Kidney (tissue), 13 donors: ENCODE measurements at regions not wholly inside any gene's neighbourhood (a gene's known extent, or its start where the extent isn't known, plus 50 kb on each side); places are given as distances from the start of the nearest gene placed in this dataset.

ENCODE experiments used
- DNase-seq, 5 donors: peaks; one replicate each; pipeline ENCODE4 v3.0.0-alpha.2; 2013 to 2020
- FAIRE-seq: peaks from 2 replicates; lab custom pipeline; 2012; peaks lifted over from hg19 to GRCh38; lab: Jason Lieb, UNC
- H3K27ac ChIP-seq, 2 donors: one replicate each; pipeline ENCODE4 v1.7.0; 2013; ENCODE audit warnings: low read depth in 2 of 2, low read length in 2 of 2, inconsistent platforms in 1 of 2
- H3K27me3 ChIP-seq: one replicate; pipeline ENCODE4 v1.7.1; 2013; ENCODE audit warnings: low read length, inconsistent platforms; ENCODE audit not compliant: control insufficient read depth, insufficient read depth
- H3K36me3 ChIP-seq, 3 donors: one replicate each; pipeline versions ENCODE4 v1.7.0 to v1.7.1; 2013; ENCODE audit warnings: low read length in 3 of 3, control low read depth in 1 of 3, inconsistent platforms in 1 of 3; ENCODE audit not compliant: insufficient read depth in 3 of 3, control insufficient read depth in 2 of 3
- H3K4me1 ChIP-seq, 3 donors: one replicate each; pipeline versions ENCODE4 v1.7.0 to v1.7.1; 2013; ENCODE audit warnings: low read length in 3 of 3, inconsistent platforms in 1 of 3, low read depth in 1 of 3; ENCODE audit not compliant: control insufficient read depth in 2 of 3, insufficient read depth in 2 of 3
- H3K4me3 ChIP-seq, 3 donors: one replicate each; pipeline versions ENCODE4 v1.7.0 to v1.8.1; 2013; ENCODE audit warnings: low read length in 3 of 3, control low read depth in 1 of 3, inconsistent platforms in 1 of 3
- H3K9ac ChIP-seq, 3 donors: one replicate each; pipeline versions ENCODE4 v1.7.0 to v1.7.1; 2013; ENCODE audit warnings: low read length in 3 of 3, control low read depth in 1 of 3, inconsistent platforms in 1 of 3
- H3K9me3 ChIP-seq, 3 donors: one replicate each; pipeline versions ENCODE4 v1.7.0 to v1.7.1; 2013; ENCODE audit warnings: low read length in 3 of 3, control low read depth in 1 of 3, inconsistent platforms in 1 of 3; ENCODE audit not compliant: control insufficient read depth in 2 of 3, insufficient read depth in 1 of 3
- intact Hi-C: fragments of 100-400 bp; cut with DNase I; formaldehyde crosslinking; loops from one replicate; pipeline ENCODE4 v1.11.1; 2022
- TF ChIP-seq, protein P1 (sequence below): IDR thresholded peaks from 3 replicates; pipeline ENCODE4 v1.5.1; 2012; ENCODE audit warnings: mild to moderate bottlenecking, moderate library complexity, borderline replicate concordance; ENCODE audit not compliant: insufficient read depth; ENCODE audit errors: extremely low read depth
- donor health status: control.
- donor health status: control.
- donor health status: control.
- donor health status: control.
- donor health status: control.
- donor health status: DM: yes; HTN: yes; CAD: no.
- donor health status: Normal renal cell carcinoma (clear cell type).

- FAIRE-seq (no peak), DNase-seq (peak in 1 of 5 donors; percentile 3)
- Histone ChIP-seq H3K9ac (no peak overlapping the region), H3K36me3 (no peaks in the 10 kb centered on the region), H3K9me3 (no peaks in the 10 kb centered on the region), H3K4me1 (no peaks in the 10 kb centered on the region), H3K27ac (no peak overlapping the region), H3K4me3 (no peak overlapping the region), H3K27me3 (no peaks in the 10 kb centered on the region)
- intact Hi-C loops, result no loop called here
- TF ChIP-seq, protein P1, sequence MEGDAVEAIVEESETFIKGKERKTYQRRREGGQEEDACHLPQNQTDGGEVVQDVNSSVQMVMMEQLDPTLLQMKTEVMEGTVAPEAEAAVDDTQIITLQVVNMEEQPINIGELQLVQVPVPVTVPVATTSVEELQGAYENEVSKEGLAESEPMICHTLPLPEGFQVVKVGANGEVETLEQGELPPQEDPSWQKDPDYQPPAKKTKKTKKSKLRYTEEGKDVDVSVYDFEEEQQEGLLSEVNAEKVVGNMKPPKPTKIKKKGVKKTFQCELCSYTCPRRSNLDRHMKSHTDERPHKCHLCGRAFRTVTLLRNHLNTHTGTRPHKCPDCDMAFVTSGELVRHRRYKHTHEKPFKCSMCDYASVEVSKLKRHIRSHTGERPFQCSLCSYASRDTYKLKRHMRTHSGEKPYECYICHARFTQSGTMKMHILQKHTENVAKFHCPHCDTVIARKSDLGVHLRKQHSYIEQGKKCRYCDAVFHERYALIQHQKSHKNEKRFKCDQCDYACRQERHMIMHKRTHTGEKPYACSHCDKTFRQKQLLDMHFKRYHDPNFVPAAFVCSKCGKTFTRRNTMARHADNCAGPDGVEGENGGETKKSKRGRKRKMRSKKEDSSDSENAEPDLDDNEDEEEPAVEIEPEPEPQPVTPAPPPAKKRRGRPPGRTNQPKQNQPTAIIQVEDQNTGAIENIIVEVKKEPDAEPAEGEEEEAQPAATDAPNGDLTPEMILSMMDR, result no peak
These were observed 194.6 kb upstream of the PRNP start for GRCh38 chr20:4491643-4492042.

DNA sequence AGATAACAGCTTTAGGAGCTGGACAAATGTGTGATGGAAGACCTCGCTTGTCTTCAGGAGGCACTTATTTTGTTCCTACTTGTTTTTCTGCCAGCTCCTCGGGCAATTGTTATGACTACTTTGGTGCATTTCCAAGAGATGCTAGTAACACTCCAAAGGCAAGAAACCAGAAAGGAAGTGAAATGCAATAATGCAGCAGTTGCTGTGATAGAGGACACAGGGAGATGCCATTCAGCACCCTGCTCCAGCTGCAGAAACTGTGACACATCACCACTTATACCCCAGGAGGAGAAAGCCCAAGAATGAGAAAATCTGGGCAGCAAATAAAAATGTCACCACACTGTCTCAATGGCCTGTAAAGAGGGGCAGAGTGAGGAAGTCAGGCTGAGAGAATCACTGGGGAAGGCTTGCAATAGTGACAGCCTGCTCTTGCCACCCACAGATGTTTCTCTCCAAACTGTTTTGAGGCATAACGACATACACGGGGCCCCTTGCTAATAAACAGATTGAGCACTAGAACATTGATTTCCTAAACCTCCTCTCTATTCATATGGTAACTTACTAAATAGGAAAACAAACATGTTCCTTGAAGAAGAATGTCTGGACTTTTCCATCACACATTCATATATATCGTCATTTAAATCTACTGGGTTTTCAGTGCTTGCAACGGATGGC, 195.5 kb upstream of the PRNP start:
- H3K4me3 ChIP-seq, result no peak overlapping the region
- H3K36me3 ChIP-seq, result no peaks in the 10 kb centered on the region
- no peak for DNase-seq
- H3K27me3 ChIP-seq, result no peaks in the 10 kb centered on the region
- no peak overlapping the region for H3K27ac ChIP-seq
- H3K4me1 ChIP-seq, result no peaks in the 10 kb centered on the region
- H3K9me3 ChIP-seq, result no peaks in the 10 kb centered on the region
- TF ChIP-seq, protein P1, result no peak
- H3K9ac ChIP-seq, result no peak overlapping the region
- no peak for FAIRE-seq
- intact Hi-C loops, result no loop called here

DNA sequence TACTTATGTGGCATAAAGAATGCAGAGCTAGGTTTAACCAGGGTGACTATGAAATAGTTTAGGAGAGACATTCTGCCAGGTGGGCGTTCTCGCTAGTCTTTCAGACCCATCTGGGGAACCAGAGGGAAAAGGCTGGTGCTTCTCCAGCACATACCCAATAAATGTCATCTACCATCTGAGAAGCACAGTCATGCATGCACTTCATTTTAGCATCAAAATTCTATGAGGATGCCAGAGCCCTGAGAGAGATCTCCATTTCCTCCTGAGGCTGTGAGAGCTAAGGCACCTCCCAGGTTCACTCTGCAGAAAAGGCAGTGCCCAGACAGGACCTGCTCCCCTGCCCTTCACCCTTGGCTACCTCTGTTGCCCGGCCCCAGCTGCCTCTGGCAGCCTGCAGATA, 196.2 kb upstream of the PRNP start:
- H3K9me3 ChIP-seq, result no peaks in the 10 kb centered on the region
- H3K27ac ChIP-seq, result no peak overlapping the region
- H3K4me3 ChIP-seq, result no peak overlapping the region
- intact Hi-C loops, result no loop called here
- TF ChIP-seq, protein P1, result no peak
- H3K4me1 ChIP-seq, result no peaks in the 10 kb centered on the region
- FAIRE-seq, result no peak
- no peak overlapping the region for H3K9ac ChIP-seq
- DNase-seq, result no peak
- H3K27me3 ChIP-seq, result no peaks in the 10 kb centered on the region
- H3K36me3 ChIP-seq, result no peaks in the 10 kb centered on the region
